Progenitor cell of endocrine pancreas (in vitro differentiated cells): ENCODE measurements at regions not wholly inside any gene's neighbourhood (a gene's known extent, or its start where the extent isn't known, plus 50 kb on each side); places are given as distances from the start of the nearest gene placed in this dataset.

Experiments
- DNase-seq: peaks from one replicate; pipeline ENCODE4 v3.0.0; 2021; ENCODE audit warnings: low spot score; ENCODE audit not compliant: unreplicated experiment
- H3K27ac Mint-ChIP-seq: 2 replicates; pipeline ENCODE4 v1.8.0; 2021; ENCODE audit warnings: mild to moderate bottlenecking, moderate library complexity, mixed read lengths
- H3K27me3 Mint-ChIP-seq: 2 replicates; pipeline ENCODE4 v1.8.0; 2021; ENCODE audit warnings: mixed read lengths
- H3K36me3 Mint-ChIP-seq: 2 replicates; pipeline ENCODE4 v1.8.0; 2022; ENCODE audit warnings: mixed read lengths; ENCODE audit not compliant: insufficient read depth
- H3K4me1 Mint-ChIP-seq: 2 replicates; pipeline ENCODE4 v1.8.0; 2021; ENCODE audit warnings: low read depth, mixed read lengths
- H3K4me3 Mint-ChIP-seq: 2 replicates; pipeline ENCODE4 v1.8.0; 2021; ENCODE audit warnings: low read depth, mild to moderate bottlenecking, moderate library complexity, mixed read lengths
- H3K9me3 Mint-ChIP-seq: 2 replicates; pipeline ENCODE4 v1.8.0; 2021; ENCODE audit warnings: low read depth, mixed read lengths
- TF ChIP-seq, protein P1 (sequence below): fragments of 200-600 bp; sonication (generic); IDR thresholded peaks from one replicate; pipeline ENCODE4 v1.5.0; 2021; ENCODE audit warnings: antibody characterized with exemption, mild to moderate bottlenecking; ENCODE audit not compliant: unreplicated experiment

DNA sequence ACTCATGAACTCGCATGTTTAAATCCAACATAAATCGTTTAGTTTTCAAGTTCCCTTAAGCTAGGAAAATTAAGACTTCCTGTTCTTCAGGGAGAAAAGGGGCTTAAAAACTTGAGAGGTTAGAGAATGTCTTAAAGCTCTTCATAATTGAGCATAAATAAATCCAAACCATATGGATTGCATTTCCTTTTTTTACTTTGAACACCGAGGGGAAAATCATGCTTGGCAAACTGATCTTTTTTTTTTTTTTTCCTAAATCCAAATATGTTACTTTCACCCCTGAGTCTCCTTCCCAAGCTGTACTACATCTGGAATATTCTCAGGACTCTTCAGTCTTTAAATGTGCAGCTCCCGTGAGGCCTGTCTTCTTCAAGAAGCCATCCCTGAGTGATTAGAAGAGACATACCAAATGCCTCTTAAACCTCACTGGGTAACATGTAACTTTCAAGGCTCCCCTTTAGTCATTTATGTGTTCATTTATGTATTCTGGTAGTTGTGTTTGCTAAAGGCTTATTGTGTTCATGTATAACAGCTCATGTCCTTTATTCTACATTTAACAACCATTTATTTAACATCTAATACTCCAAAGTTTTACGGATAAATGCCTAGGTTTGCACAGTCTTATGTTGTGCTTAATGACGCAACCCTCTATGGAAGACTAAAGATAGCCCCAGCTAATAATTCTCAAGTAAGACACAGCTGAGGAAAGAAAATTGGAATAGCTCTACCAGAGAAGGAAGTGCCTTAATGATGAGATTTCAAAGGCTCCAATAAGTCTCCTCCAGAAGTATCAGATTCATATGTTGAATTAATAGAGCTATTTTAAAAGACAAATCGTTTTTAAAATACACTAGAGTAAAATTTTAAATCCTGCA lies 107.0 kb downstream of the AGTR2 start:
- no peaks in the 10 kb centered on the region for H3K9me3 Mint-ChIP-seq
- no peak overlapping the region for H3K27ac Mint-ChIP-seq
- H3K4me1 Mint-ChIP-seq, result no peaks in the 10 kb centered on the region
- H3K4me3 Mint-ChIP-seq, result no peak overlapping the region
- H3K27me3 Mint-ChIP-seq, result no peaks in the 10 kb centered on the region
- TF ChIP-seq, protein P1, sequence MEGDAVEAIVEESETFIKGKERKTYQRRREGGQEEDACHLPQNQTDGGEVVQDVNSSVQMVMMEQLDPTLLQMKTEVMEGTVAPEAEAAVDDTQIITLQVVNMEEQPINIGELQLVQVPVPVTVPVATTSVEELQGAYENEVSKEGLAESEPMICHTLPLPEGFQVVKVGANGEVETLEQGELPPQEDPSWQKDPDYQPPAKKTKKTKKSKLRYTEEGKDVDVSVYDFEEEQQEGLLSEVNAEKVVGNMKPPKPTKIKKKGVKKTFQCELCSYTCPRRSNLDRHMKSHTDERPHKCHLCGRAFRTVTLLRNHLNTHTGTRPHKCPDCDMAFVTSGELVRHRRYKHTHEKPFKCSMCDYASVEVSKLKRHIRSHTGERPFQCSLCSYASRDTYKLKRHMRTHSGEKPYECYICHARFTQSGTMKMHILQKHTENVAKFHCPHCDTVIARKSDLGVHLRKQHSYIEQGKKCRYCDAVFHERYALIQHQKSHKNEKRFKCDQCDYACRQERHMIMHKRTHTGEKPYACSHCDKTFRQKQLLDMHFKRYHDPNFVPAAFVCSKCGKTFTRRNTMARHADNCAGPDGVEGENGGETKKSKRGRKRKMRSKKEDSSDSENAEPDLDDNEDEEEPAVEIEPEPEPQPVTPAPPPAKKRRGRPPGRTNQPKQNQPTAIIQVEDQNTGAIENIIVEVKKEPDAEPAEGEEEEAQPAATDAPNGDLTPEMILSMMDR, result no peak
- no peaks in the 10 kb centered on the region for H3K36me3 Mint-ChIP-seq
- DNase-seq, result no peak

DNA sequence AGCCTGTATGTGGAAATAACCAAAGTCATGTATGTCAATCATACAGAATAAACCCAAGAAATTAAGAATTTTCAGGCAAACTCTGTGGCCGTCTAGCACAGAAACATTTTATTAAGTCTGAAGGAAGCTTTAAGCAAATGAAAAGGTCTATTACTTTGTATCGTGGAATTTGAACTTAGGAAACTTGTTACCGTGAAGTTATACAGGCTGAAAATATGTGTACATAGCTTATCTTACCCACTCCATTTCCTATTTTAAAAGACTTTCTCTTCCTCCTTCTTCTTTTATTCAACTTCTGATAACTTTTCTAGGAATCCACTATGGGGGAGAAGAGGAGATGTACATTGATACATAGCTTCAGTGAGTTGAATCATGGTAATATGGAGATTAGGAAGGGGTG lies 108.3 kb downstream of the AGTR2 start:
- no peak overlapping the region for H3K4me3 Mint-ChIP-seq
- no peak for DNase-seq
- no peaks in the 10 kb centered on the region for H3K27me3 Mint-ChIP-seq
- H3K9me3 Mint-ChIP-seq, result no peaks in the 10 kb centered on the region
- TF ChIP-seq, protein P1, result no peak
- no peak overlapping the region for H3K27ac Mint-ChIP-seq
- H3K4me1 Mint-ChIP-seq, result no peaks in the 10 kb centered on the region
- no peaks in the 10 kb centered on the region for H3K36me3 Mint-ChIP-seq

DNA sequence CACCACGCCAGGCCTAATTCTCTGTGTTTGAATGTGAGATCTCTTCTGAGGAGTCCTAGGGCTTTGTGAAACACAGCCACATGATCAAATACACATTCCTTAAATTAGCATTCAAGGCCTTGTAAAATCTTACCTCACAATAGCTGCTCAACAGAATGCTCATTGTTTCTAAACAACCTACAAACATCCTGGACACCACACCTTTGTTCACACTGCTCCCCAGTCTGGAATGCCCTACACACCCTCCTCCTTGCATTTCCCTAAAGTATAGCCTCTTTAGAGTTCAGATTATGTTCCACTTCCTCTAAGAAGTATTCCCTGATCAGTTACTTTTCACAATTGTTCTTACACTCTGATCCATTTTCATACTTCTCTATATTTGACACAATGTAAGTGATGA lies 110.6 kb downstream of the AGTR2 start:
- Mint-ChIP-seq H3K36me3 (no peaks in the 10 kb centered on the region), H3K9me3 (no peaks in the 10 kb centered on the region)

DNA sequence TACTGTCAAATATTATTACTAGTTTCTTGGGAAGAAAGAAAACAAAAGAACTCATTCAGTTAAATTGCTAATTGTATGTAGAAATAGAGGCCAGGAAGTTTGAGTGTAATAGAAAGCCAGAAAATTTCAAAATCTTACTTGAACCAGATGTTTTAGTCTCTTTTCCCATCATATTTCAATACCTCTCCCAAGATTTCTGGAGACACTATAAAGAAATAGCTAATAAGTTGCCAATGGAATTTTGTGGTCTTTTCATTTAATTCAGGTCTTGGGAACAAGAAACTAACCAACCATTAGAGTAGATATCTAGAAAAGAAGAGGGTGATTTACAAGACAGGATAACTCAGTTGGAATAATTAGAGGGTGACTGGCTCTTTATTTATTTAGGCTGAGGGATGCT lies 112.2 kb downstream of the AGTR2 start:
- no peaks in the 10 kb centered on the region for H3K9me3 Mint-ChIP-seq
- H3K36me3 Mint-ChIP-seq, result no peaks in the 10 kb centered on the region
- no peaks in the 10 kb centered on the region for H3K27me3 Mint-ChIP-seq
- no peaks in the 10 kb centered on the region for H3K4me1 Mint-ChIP-seq
- H3K4me3 Mint-ChIP-seq, result no peak overlapping the region
- no peak overlapping the region for H3K27ac Mint-ChIP-seq
- DNase-seq, result no peak
- TF ChIP-seq, protein P1, result no peak

More for the DNA sequence above, 110.6 kb downstream of the AGTR2 start:
- TF ChIP-seq, protein P1, result no peak
- Mint-ChIP-seq H3K27ac (no peak overlapping the region), H3K27me3 (no peaks in the 10 kb centered on the region), H3K4me1 (no peaks in the 10 kb centered on the region), H3K4me3 (no peak overlapping the region)
- DNase-seq, result no peak

DNA sequence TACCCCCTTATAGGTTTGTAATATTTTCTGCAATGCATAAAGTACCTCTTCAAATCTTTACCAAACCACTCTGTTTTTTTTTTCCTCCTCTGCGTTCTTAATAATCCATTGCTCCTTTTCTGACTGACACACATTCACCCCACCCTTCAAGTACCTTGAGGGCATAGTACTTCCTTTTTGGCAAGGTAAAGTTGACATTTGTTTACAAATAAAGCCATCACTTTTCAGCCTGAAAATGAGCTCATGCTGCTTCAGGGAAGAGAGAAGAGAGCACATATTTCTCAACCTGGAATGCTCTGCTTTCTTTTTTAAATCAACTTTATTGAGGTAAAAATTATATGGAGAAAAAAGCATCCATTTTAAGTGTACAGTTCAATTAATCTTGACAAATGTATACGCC lies 113.9 kb downstream of the AGTR2 start:
- Mint-ChIP-seq H3K27me3 (no peaks in the 10 kb centered on the region), H3K27ac (no peak overlapping the region), H3K36me3 (no peaks in the 10 kb centered on the region), H3K4me3 (no peak overlapping the region), H3K9me3 (no peaks in the 10 kb centered on the region), H3K4me1 (no peaks in the 10 kb centered on the region)
- no peak for DNase-seq
- TF ChIP-seq, protein P1, result no peak
